ENCODE measurements at regions not wholly inside any gene's neighbourhood (a gene's known extent, or its start where the extent isn't known, plus 50 kb on each side); places are given as distances from the start of the nearest gene placed in this dataset.

DNA sequence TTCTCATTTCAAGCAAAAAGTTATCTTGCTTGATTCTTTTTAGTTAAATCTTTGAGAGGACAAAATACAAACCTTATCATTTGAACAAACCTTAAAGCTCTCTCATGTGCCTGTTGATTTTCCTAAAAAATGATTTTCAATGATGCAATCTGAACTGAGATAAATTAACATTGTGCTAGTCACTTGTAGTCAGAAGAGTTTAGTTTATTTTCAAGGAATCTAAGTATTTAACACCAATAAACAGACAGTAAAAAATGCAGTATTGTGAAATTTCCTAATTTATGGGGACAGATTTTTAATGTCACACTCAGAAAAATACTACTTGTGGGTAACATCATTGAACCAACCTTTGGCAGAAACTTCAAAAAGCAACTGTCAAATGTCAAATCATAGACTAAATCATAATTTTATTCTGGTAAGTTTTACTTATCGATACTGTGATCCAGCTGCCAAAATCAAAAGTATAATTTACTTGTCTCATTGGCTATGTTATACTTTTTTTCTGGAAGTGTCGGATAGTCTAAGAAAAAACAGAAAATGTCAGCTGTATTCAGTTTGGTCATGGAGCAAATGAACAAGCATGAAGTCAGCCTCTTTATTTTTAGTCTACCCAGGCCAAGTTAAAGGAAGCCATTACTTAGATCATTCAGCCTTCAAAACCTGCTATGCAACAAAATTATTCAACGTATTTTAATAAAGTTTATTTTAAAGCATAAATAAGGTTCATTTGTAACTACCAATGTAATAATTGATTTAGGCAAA lies 52.4 kb upstream of the FNDC3B start:
- TF ChIP-seq, protein P1, sequence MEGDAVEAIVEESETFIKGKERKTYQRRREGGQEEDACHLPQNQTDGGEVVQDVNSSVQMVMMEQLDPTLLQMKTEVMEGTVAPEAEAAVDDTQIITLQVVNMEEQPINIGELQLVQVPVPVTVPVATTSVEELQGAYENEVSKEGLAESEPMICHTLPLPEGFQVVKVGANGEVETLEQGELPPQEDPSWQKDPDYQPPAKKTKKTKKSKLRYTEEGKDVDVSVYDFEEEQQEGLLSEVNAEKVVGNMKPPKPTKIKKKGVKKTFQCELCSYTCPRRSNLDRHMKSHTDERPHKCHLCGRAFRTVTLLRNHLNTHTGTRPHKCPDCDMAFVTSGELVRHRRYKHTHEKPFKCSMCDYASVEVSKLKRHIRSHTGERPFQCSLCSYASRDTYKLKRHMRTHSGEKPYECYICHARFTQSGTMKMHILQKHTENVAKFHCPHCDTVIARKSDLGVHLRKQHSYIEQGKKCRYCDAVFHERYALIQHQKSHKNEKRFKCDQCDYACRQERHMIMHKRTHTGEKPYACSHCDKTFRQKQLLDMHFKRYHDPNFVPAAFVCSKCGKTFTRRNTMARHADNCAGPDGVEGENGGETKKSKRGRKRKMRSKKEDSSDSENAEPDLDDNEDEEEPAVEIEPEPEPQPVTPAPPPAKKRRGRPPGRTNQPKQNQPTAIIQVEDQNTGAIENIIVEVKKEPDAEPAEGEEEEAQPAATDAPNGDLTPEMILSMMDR (IDR thresholded peaks at IDR 0.05), result no peak
- TF ChIP-seq POLR2AphosphoS5 (IDR thresholded peaks at IDR 0.05; ENCODE audit: insufficient read depth in 1 of 2, low read depth in 1 of 2), result no peak
- no peak for TF ChIP-seq POLR2A (IDR thresholded peaks at IDR 0.05)
